Kidney capillary endothelial cell (primary cell): ENCODE measurements at regions not wholly inside any gene's neighbourhood (a gene's known extent, or its start where the extent isn't known, plus 50 kb on each side); places are given as distances from the start of the nearest gene placed in this dataset.

ENCODE experiments used
- DNase-seq: peaks from one replicate; pipeline ENCODE4 v3.0.0-alpha.2; 2018; ENCODE audit warnings: low spot score

GRCh38 chr14:97873291-97873690 is 1076.1 kb downstream of the VRK1 start:
- no peak for DNase-seq

DNA sequence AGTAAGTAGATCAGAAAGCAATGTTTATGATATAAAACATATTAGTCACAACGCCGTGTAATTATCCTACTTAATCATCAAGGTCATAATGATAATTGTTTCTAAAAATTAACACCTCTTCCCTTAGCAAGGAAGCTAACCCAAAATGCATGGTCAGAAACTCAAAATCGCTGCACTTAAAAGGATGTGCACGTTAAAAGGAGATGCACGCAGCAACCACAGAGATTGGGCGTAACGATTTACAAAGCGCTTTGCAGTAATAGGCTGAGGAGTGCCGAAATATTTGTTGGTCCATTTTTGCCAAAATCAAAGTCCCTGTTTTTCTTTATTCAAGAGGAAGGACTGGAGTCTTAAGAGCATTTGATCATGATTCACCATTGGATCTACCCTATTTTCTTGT is 1077.2 kb downstream of the VRK1 start:
- DNase-seq: no peak

GRCh38 chr14:97878206-97878605 is 1081.0 kb downstream of the VRK1 start:
- DNase-seq: no peak

DNA sequence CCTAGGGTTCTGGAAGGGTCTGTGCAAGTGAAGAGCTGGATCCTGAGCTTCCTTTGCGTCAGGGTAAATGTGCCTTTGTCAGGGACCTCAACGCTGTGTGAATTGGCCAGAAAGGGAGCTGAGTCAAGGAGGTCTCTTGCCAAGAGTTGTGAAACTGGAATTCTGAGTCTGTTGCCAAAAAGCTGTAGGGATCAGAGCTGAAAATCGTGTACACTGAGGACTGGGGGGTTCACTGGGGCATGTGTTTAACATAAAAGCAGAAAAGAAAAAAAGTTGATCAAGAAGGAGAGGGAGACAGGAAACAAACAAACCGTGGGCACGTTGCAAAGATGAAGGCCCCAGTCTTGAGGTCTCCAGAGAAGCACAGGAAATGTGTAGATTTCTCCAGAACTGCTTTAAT is 1081.5 kb downstream of the VRK1 start:
- DNase-seq: no peak

DNA sequence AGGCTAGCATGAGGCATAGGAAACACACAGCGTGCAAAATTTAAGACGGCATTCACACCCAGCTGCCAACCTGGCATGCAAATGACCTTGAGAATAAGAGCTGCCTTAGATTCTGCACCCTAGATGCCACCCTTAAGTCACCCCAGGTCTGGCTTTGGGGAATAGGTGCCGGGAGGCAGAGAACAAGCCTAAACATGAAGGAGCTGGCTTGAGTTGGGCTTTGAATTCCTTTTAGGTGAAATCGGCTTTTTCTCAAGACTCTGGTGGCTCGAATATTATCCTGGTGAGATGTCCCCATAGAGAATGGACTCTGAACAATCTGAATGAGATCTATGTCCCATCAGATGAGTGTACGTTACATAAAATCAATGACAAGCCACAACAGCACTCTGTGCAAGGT is 1090.5 kb downstream of the VRK1 start:
- no peak for DNase-seq

DNA sequence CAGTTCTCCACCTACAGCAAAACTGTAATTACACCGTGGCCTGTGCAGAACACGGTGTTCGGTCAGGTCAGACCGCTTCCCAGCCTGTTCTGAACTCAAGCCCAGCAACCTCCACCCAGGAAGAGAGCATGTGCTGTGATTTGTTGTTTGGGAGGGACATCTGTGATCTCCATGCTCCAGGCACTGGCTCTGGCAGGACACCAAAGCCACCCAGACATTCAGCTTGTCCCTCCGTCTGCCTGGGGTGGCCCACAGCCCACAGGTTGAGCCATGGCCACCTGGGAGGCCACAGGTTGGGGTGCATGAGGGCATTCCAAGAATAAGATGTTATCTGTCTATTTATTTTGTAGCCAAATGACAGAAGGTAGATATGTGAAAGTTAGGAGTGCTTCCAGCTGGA is 1091.1 kb downstream of the VRK1 start:
- DNase-seq: no peak

- no peak for DNase-seq
Observed at GRCh38 chr14:97891515-97891914, 1094.3 kb downstream of the VRK1 start.

GRCh38 chr14:97894552-97894951 is 1097.4 kb downstream of the VRK1 start:
- no peak for DNase-seq

GRCh38 chr14:97900196-97900854 is 1103.1 kb downstream of the VRK1 start:
- no peak for DNase-seq

DNA sequence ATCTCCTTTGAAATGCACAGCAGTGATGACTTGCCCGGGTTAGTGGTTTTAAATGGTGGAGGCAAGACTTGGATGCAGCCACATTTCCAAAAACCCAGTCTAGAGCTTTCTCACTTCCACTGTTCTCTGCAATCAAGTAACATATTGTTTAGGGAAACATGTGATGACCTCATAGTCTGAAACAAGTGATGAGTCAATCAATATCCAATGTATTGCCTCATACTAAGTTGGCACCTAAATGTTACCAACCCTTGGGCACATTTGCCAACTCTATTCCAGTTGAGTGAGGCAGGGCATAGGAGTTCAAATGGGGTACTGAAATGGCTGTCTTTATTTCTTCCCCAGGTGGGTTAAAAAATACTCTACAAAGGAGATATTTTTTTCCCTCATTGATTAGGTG is 1105.4 kb downstream of the VRK1 start:
- DNase-seq: no peak

- no peak for DNase-seq
Observed at GRCh38 chr14:97903821-97904220, 1106.6 kb downstream of the VRK1 start.

- peak; percentile 26 for DNase-seq
Observed at GRCh38 chr14:97912217-97912616, 1115.0 kb downstream of the VRK1 start.

DNA sequence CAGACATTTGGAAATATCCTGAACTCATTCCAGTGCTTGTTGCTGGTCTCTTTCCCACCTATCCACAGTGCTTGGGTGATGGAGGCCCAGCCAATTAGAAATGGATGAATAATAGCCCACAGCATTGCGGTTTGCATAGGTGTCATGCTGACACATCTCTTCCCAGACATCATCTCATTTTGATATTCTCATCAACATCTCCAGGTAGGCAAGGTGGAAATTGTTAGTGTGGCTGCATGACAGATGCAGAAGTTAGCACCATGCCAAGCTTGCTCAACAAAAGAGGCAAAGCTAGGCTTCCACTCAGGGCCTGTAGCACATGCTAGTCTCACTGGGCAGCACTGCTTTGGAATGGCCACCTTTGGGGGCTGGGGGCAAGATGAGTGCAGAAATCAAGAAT is 1118.9 kb downstream of the VRK1 start:
- DNase-seq: no peak

DNA sequence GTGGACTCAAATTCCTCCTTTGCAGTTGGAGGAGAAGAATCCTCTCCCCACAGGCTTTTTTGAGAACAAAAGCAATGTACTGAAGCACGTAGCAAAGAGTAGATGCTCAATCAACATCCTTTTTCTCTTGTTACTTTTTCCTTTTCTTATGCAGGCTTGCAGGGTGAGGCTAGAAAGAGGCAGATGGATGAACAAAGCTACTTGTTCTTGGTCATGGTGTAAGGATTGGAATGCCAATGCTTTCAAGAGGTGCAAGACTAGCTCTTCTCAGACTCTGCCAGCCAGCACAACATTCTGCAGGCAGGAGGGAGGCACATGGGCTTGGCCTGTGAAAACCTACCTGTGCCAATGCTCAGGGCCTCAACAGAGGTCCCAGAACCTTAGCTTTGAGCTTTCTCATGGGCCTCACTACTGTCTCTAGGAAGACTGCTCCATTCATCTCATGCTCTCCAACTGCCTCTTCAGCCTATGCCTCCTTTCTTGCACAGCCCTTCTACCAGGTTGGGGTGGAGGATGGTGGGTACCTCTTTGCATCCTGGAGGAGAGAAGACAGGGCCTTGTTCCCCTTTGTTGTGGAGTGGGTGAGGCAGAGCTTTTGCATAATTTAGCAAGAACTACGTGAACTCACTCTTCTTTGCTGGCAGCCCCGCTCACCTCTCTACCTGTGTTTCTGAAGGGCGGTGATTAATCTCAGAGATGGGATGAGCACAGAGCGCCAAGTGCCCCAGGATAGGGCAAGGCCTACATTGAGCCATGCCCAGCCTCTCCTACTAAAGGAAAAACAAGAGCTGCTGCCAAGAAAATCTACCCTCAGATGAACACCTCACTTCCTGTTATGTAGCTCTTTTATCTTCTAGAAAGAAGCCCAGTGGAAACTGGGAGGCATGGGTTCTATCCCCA is 1119.7 kb downstream of the VRK1 start:
- DNase-seq: no peak

DNA sequence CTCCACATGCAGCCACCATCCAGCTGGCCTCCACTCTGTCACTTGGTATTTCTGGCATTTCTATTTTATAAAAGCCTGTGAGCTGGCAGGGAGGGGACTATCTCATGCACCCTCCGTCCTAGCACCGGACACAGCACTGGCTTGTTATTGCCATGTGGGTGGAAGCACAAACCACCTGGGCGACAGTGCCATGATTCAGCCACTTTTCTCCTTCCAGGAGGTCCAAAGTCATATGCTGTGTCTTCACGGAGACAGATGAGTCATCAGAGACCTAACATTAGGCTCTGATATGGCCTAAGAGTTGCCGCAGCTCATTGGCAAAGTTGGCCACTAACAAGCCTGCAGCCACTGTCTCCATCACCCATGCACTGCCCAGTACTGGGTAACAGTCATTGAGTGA is 1123.0 kb downstream of the VRK1 start:
- no peak for DNase-seq

DNA sequence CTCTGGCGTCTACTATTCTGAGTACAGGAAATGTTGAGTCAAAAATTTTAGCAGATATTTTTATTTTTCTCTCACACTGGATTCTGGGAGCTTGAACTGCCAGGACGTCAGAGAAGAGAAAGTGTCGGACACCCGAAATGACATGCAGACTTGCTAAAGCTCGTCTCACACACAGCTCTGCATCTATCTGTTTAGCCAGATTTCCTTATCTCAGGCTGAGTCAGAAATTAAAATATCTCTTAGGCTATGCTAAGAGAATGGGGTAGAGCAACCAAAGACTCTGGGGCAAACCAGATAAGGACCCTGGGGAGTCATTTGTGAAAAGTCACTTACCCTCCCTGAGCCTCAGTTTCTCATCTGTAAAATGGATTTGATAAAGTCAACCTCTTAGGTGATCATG is 1124.1 kb downstream of the VRK1 start:
- no peak for DNase-seq

GRCh38 chr14:97924922-97925613 is 1127.9 kb downstream of the VRK1 start:
- no peak for DNase-seq

- no peak for DNase-seq
Observed at GRCh38 chr14:97930166-97930565, 1133.0 kb downstream of the VRK1 start.

DNA sequence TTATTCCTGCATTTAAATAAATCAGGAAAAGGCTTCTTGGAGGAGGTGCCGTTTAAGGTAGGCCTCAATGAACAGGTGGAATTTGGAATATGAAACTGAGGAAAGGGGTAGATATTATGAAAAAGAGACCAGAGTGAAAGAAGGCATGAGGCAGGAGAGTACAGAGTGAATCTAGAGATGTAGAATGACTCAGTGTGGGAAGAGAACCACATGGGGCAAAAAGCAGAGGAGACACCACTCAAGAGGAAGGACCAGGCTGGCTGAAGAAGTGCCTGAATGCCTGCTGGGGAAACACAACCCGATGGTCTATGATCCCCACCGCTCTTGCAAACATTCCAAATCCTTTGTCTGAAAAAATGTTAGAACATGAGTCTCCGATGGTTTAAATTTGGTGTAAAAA is 1134.1 kb downstream of the VRK1 start:
- DNase-seq: no peak

- no peak for DNase-seq
Observed at GRCh38 chr14:97942921-97943320, 1145.7 kb downstream of the VRK1 start.

GRCh38 chr14:97943619-97944018 is 1146.4 kb downstream of the VRK1 start:
- DNase-seq: no peak

DNA sequence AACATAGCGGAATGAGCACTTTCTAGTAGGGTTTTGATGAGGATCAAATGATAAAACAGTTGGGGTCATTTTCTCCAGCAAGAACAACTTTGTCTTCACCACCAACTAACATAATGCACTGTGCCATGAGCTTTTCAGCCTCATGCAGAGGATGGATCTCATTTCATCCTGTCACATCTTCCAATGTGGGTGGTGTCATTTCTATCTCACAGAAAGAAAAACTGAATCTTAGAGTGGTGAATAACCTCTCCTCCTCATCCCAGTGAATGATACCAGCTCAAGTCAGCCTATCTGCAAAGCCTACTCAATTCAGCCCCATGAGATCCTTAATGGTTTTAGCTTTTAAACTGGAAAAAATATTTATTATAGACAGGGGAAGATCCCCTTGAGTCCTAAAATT is 1147.2 kb downstream of the VRK1 start:
- DNase-seq: no peak

DNA sequence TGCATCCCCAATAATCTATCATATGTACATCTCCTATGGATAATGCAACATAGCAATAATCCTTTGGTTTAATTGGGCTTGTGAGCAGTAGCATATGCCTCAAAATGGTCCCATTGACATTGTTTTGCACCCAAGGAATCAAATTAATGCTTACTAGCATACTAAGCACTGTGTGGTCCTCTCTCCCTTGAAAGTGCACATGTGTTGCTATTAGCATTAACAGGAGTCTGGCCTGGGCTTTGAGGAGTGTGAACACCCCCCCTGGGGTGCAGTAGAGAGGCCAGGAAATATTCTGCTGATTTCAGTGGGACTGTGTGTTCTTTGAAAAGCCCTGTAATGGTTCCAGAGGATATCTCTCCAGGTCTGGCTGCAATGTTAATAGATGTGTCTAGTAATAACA is 1148.4 kb downstream of the VRK1 start:
- no peak for DNase-seq
